ENCODE measurements at regions not wholly inside any gene's neighbourhood (a gene's known extent, or its start where the extent isn't known, plus 50 kb on each side); places are given as distances from the start of the nearest gene placed in this dataset.

- TF ChIP-seq, protein P1, sequence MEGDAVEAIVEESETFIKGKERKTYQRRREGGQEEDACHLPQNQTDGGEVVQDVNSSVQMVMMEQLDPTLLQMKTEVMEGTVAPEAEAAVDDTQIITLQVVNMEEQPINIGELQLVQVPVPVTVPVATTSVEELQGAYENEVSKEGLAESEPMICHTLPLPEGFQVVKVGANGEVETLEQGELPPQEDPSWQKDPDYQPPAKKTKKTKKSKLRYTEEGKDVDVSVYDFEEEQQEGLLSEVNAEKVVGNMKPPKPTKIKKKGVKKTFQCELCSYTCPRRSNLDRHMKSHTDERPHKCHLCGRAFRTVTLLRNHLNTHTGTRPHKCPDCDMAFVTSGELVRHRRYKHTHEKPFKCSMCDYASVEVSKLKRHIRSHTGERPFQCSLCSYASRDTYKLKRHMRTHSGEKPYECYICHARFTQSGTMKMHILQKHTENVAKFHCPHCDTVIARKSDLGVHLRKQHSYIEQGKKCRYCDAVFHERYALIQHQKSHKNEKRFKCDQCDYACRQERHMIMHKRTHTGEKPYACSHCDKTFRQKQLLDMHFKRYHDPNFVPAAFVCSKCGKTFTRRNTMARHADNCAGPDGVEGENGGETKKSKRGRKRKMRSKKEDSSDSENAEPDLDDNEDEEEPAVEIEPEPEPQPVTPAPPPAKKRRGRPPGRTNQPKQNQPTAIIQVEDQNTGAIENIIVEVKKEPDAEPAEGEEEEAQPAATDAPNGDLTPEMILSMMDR (conservative IDR thresholded peaks at IDR 0.05; ENCODE audit: low read depth, low read length): no peak
- no peak for TF ChIP-seq EZH2 (IDR thresholded peaks at IDR 0.05; ENCODE audit: low read length, unreplicated experiment)
These were observed 378.1 kb upstream of the ZNF385D start for GRCh38 chr3:22129101-22129500.
